NB4 (cell line): ENCODE measurements at regions not wholly inside any gene's neighbourhood (a gene's known extent, or its start where the extent isn't known, plus 50 kb on each side); places are given as distances from the start of the nearest gene placed in this dataset.

Experiments
- DNase-seq: peaks from one replicate; pipeline ENCODE4 v3.0.0; 2010; ENCODE audit warnings: low read depth
- H3K4me3 ChIP-seq: one replicate; pipeline ENCODE4 v1.5.1; 2011; ENCODE audit warnings: mild to moderate bottlenecking, low read depth, low read length, moderate library complexity
- CTCF ChIP-seq: IDR thresholded peaks from one replicate; pipeline ENCODE4 v1.5.1; 2012; ENCODE audit warnings: low read depth, low read length
- MYC ChIP-seq: IDR thresholded peaks from 2 replicates; pipeline ENCODE4 v1.6.1; 2011; ENCODE audit warnings: low read depth, low read length
- POLR2A ChIP-seq: IDR thresholded peaks from 2 replicates; pipeline ENCODE4 v1.6.1; 2011; ENCODE audit warnings: mild to moderate bottlenecking; ENCODE audit not compliant: insufficient read length; ENCODE audit errors: extremely low read depth
- TF ChIP-seq, protein P1 (sequence below): IDR thresholded peaks from 2 replicates; pipeline ENCODE4 v1.6.1; 2011; ENCODE audit warnings: low read depth, low read length

DNA sequence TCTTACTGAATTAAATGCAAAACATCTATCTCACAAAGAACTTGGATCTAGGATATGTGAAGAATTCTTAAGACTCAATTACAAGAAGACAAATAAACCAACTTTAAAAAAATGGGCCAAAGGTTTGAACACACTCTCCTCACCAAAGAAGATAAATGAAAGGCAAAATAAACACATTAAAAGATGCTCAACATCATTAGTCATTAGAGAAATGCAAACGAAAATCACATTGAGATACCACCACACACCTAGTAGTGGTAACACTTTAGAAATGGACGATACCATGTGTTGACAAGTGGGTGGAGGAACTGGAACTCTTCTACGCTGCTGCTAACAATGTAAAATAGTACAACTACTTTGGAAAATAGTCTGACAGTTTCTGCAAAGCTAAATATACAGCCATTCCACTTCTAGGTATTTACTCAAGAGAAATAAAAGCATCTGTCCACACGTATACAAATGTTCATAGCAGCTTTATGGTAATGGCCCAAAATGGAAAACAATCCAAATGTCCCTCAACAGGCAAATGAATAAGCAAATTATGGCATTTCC, 194.3 kb downstream of the RHOU start:
- TF ChIP-seq, protein P1, sequence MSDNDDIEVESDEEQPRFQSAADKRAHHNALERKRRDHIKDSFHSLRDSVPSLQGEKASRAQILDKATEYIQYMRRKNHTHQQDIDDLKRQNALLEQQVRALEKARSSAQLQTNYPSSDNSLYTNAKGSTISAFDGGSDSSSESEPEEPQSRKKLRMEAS, result no peak
- TF ChIP-seq CTCF (no peak), POLR2A (no peak), MYC (no peak)
- no peak for DNase-seq
- H3K4me3 ChIP-seq, result no peak overlapping the region

DNA sequence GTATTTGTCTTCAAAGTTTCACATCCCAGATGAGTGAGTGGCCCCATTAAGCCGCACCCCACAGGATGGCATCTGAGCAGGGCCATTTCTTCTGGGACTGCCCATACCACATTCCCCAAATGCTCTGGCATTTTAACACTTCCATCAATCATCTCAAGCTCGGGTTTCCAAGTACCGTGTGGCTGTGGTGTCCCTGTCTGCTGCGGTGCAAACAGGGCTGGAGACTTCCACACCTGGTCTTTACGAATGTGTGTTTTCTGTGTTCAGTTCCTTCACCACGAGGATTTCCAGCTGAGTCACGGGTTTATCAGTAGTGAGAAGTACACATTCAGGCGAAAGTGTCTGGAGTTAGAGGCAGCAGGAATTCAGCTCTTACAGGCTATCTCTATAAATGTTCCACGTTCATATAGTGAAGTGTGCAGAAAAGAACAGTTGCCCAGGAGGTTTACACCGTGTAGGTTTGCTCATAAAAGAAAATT, 195.2 kb downstream of the RHOU start:
- no peak for DNase-seq
- TF ChIP-seq POLR2A (no peak), CTCF (no peak), MYC (no peak)
- TF ChIP-seq, protein P1, result no peak
- no peak overlapping the region for H3K4me3 ChIP-seq

DNA sequence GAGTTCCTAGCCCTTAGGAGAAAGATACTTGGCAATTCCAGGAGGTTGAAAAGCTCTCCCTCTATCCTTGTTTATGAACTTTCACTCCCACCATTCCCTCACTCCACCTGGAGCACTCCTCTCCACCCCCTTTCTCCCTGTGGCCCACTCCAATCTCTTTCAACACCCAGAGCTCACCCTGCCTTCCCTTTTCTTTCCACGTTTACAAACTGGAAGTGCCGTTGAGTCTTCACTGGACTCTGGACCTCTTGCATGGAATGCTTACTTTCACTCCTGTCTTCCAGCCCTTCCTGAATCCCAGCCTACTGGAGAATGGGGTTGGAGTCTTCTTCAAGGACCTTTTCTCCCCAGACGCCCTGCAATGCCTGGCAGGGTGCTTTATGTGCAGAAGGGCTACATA, 198.5 kb downstream of the RHOU start:
- no peak for DNase-seq

GRCh38 chr1:228935198-228935663, 200.0 kb downstream of the RHOU start:
- DNase-seq, result no peak
- TF ChIP-seq MYC (no peak), POLR2A (no peak), CTCF (no peak)
- TF ChIP-seq, protein P1, result no peak
- no peak overlapping the region for H3K4me3 ChIP-seq

More for the DNA sequence above, 198.5 kb downstream of the RHOU start:
- no peak for TF ChIP-seq POLR2A
- H3K4me3 ChIP-seq, result no peak overlapping the region

GRCh38 chr1:228935855-228936727, 200.8 kb downstream of the RHOU start:
- peak; percentile 45 for DNase-seq

More at GRCh38 chr1:228935855-228936727, 200.8 kb downstream of the RHOU start:
- no peak overlapping the region for H3K4me3 ChIP-seq
- no peak for TF ChIP-seq CTCF
- no peak for TF ChIP-seq POLR2A
- no peak for TF ChIP-seq MYC
